Glutamatergic neuron (in vitro differentiated cells): ENCODE measurements at regions not wholly inside any gene's neighbourhood (a gene's known extent, or its start where the extent isn't known, plus 50 kb on each side); places are given as distances from the start of the nearest gene placed in this dataset.

Experiments
- DNase-seq: peaks from one replicate; pipeline ENCODE4 v3.0.0; 2022
- H3K27ac Mint-ChIP-seq: one replicate; pipeline ENCODE4 v1.8.0; 2020; ENCODE audit warnings: mild to moderate bottlenecking, mixed read lengths, inconsistent platforms; ENCODE audit not compliant: unreplicated experiment
- H3K27me3 Mint-ChIP-seq: one replicate; pipeline ENCODE4 v1.8.0; 2020; ENCODE audit warnings: mild to moderate bottlenecking, moderate library complexity, mixed read lengths, inconsistent platforms; ENCODE audit not compliant: unreplicated experiment
- H3K36me3 Mint-ChIP-seq: one replicate; pipeline ENCODE4 v1.8.0; 2020; ENCODE audit warnings: mild to moderate bottlenecking, mixed read lengths, inconsistent platforms; ENCODE audit not compliant: unreplicated experiment
- H3K4me1 Mint-ChIP-seq: one replicate; pipeline ENCODE4 v1.8.0; 2020; ENCODE audit warnings: mild to moderate bottlenecking, low read depth, mixed read lengths, inconsistent platforms; ENCODE audit not compliant: unreplicated experiment
- H3K4me3 Mint-ChIP-seq: one replicate; pipeline ENCODE4 v1.8.0; 2020; ENCODE audit warnings: mild to moderate bottlenecking, mixed read lengths, inconsistent platforms; ENCODE audit not compliant: unreplicated experiment
- H3K9me3 Mint-ChIP-seq: one replicate; pipeline ENCODE4 v1.8.0; 2020; ENCODE audit warnings: mild to moderate bottlenecking, moderate library complexity, mixed read lengths, inconsistent platforms; ENCODE audit not compliant: unreplicated experiment
- TF ChIP-seq, protein P1 (sequence below): fragments of 200-600 bp; sonication (generic); IDR thresholded peaks from one replicate; pipeline ENCODE4 v1.5.0; 2021; ENCODE audit not compliant: partially characterized antibody, unreplicated experiment

DNA sequence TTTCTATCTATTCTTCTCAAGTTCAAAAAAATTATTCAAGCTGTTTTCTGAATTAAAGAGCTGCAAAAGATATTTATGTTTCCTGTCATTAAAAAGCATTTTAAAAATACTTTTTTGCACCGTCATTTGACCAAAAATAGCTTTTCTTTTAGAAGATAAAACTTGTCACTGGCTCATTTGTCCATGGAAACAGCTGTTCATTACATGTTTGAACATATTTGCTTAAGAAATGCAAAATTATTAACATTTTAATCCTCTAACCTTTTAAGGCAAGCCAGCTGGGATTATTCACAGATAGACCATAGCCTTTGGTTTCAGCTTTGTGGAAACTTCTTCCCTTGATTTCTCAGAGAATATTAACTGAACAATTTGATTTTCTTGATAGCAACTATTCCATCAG is 393.9 kb downstream of the TUSC1 start:
- H3K4me3 Mint-ChIP-seq: no peak overlapping the region
- TF ChIP-seq, protein P1, sequence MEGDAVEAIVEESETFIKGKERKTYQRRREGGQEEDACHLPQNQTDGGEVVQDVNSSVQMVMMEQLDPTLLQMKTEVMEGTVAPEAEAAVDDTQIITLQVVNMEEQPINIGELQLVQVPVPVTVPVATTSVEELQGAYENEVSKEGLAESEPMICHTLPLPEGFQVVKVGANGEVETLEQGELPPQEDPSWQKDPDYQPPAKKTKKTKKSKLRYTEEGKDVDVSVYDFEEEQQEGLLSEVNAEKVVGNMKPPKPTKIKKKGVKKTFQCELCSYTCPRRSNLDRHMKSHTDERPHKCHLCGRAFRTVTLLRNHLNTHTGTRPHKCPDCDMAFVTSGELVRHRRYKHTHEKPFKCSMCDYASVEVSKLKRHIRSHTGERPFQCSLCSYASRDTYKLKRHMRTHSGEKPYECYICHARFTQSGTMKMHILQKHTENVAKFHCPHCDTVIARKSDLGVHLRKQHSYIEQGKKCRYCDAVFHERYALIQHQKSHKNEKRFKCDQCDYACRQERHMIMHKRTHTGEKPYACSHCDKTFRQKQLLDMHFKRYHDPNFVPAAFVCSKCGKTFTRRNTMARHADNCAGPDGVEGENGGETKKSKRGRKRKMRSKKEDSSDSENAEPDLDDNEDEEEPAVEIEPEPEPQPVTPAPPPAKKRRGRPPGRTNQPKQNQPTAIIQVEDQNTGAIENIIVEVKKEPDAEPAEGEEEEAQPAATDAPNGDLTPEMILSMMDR: no peak
- no peaks in the 10 kb centered on the region for H3K27me3 Mint-ChIP-seq
- H3K9me3 Mint-ChIP-seq: peaks cover 2% of the 10 kb centered on the region
- H3K4me1 Mint-ChIP-seq: no peaks in the 10 kb centered on the region
- H3K36me3 Mint-ChIP-seq: no peaks in the 10 kb centered on the region
- DNase-seq: no peak
- H3K27ac Mint-ChIP-seq: no peak overlapping the region

DNA sequence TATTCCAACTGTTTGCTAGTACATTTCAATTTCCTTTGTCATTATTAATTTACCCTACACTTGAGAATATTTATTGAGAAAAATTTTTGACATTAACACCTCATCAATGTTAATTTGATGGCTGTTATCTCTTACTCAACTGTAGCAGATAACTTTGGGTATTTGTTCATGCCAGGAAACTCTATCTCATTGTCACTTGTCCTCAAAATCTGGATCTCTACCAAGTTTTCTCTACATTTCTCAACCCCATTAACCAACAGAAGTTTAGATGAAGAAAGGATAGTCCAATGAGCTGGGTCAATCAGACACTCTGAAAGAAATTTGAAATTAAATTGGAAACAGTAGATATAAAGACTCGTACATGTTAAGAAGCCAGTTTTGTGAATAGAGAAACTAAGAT is 395.3 kb downstream of the TUSC1 start:
- H3K4me1 Mint-ChIP-seq: no peaks in the 10 kb centered on the region
- TF ChIP-seq, protein P1: no peak
- no peaks in the 10 kb centered on the region for H3K27me3 Mint-ChIP-seq
- no peak overlapping the region for H3K27ac Mint-ChIP-seq
- H3K4me3 Mint-ChIP-seq: no peak overlapping the region
- no peaks in the 10 kb centered on the region for H3K9me3 Mint-ChIP-seq
- no peaks in the 10 kb centered on the region for H3K36me3 Mint-ChIP-seq
- DNase-seq: no peak

DNA sequence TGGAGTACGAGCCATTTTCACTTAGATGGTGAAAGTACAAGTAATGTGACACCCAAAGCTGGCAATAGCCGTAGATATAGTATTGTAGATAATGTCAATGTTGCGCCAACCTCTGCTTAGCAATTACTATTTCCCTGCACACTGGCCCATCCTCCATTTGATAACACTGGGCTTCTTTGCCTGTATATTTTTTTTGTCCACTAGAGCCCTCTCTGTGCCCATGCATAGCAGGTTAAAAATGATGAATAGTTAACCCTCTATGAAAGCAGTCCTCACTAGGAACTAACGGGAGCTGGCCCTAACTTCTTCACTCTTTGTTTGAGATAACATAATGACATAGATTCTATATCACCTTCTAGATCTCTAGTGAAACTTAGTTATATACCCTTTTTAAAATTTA is 416.8 kb downstream of the TUSC1 start:
- H3K27ac Mint-ChIP-seq: no peak overlapping the region
- peaks cover 1% of the 10 kb centered on the region for H3K27me3 Mint-ChIP-seq
- no peaks in the 10 kb centered on the region for H3K4me1 Mint-ChIP-seq
- no peak for DNase-seq
- no peaks in the 10 kb centered on the region for H3K9me3 Mint-ChIP-seq
- TF ChIP-seq, protein P1: no peak
- no peak overlapping the region for H3K4me3 Mint-ChIP-seq
- no peaks in the 10 kb centered on the region for H3K36me3 Mint-ChIP-seq

DNA sequence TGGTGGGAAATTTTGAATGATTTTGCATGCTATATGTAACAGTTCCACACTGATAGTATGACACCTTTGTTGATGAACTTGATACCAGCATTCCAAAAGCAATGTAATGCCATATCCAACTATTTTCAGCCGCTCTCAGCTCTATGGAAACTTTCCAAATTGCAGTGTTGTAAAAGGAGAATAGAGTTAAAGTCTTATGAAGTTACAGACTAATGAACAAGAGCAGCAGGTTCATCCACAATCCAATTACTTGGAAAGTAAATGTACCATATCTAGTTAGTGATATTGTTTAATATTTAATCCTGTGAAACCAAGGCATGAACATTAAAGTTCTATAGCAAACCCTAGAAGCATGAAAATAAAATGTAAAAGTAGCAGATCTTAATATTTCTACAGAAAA is 418.2 kb downstream of the TUSC1 start:
- no peak for DNase-seq
- Mint-ChIP-seq H3K9me3 (no peaks in the 10 kb centered on the region), H3K4me1 (no peaks in the 10 kb centered on the region)

DNA sequence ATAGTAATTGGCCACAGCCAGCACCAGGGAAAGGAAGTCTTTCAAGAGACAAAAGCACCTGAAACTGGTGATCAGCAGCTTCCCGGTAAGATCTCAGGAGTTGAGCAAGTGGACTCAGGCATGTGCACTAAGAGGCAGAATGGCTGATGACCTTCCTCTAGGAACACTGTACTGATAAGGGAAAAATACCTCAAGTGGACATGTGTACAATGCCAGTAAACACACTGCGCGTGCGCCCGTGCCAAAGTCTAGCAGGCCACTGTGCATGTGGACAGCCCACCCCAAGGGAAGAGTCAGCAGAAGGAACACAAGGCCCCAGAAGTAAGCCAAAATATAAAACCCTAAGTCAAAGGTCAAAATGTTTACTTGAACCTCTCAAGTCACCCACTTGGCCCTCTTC is 423.0 kb downstream of the TUSC1 start:
- H3K36me3 Mint-ChIP-seq: no peaks in the 10 kb centered on the region
- no peak for DNase-seq
- no peaks in the 10 kb centered on the region for H3K27me3 Mint-ChIP-seq
- no peaks in the 10 kb centered on the region for H3K9me3 Mint-ChIP-seq
- H3K27ac Mint-ChIP-seq: no peak overlapping the region
- H3K4me3 Mint-ChIP-seq: no peak overlapping the region
- TF ChIP-seq, protein P1: no peak
- H3K4me1 Mint-ChIP-seq: no peaks in the 10 kb centered on the region

More for the DNA sequence above, 418.2 kb downstream of the TUSC1 start:
- Mint-ChIP-seq H3K27me3 (peaks cover 1% of the 10 kb centered on the region), H3K27ac (no peak overlapping the region), H3K36me3 (no peaks in the 10 kb centered on the region), H3K4me3 (no peak overlapping the region)
- TF ChIP-seq, protein P1: no peak
